ENCODE measurements at regions not wholly inside any gene's neighbourhood (a gene's known extent, or its start where the extent isn't known, plus 50 kb on each side); places are given as distances from the start of the nearest gene placed in this dataset.
"Not testable (repeated sequence)": the region's sequence is repeated elsewhere in the genome, so short reads cannot be mapped to it uniquely, and the experiment has no call there.

DNA sequence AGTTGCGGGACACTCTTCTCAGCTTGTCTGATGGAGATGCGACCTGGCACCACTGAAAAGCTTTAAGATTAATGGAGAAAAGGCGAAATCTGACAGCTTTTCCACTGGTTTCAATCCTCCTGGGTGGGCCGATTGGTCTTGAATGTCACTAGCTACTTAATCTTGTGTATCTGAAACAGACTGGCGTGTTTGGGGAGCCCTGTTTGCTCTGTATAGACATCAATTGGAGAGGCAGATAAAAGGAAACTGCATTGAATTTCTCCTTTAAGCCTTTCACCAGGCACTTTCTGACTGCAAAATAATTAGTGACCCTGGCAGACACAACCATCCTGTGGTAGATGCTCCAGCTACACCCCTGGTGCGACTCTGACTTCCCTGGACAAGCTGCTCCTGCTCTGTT is 224.2 kb downstream of the NDUFS4 start:
- H3K4me3 ChIP-seq (ENCODE audit: low read length in 3 of 3): no peak overlapping the region
- no peaks in the 10 kb centered on the region for H3K27me3 ChIP-seq (ENCODE audit: control insufficient read depth in 3 of 3, insufficient read depth in 3 of 3, low read length in 3 of 3)
- H3K36me3 ChIP-seq (ENCODE audit: control insufficient read depth in 3 of 3, insufficient read depth in 3 of 3, low read length in 3 of 3): no peaks in the 10 kb centered on the region
- H3K9me3 ChIP-seq (ENCODE audit: control insufficient read depth in 3 of 3, low read length in 3 of 3): peaks cover 0 to 3% (median 0%) of the 10 kb centered on the region in 3 donors
- H3K4me1 ChIP-seq (ENCODE audit: control insufficient read depth in 3 of 3, insufficient read depth in 3 of 3, low read length in 3 of 3): peaks cover 0 to 1% (median under 1%) of the 10 kb centered on the region in 3 donors
- no peak overlapping the region for H3K9ac ChIP-seq (ENCODE audit: low read depth in 1 of 3, low read length in 3 of 3)
- no peak overlapping the region for H3K27ac ChIP-seq (ENCODE audit: low read depth, low read length)

DNA sequence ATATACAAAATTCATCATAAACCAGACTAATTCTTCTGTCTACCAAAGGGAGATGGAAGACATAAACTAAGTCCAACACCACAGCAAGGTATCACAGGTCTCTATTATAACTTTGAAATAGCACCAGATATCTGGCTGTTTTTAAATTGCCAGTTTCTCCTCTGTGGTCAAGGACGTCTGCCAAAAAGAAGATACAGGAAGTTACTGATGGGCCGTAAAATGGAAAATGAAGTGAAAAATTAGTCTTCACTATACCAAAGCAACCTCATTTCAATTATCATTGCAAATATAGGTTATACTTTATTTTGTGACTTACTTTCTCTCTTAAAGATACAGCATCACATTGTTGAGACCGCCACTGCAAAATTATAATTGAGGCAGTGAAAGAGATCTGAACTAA is 225.5 kb downstream of the NDUFS4 start:
- H3K9ac ChIP-seq (ENCODE audit: low read depth in 1 of 3, low read length in 3 of 3): no peak overlapping the region
- peaks cover 0 to 3% (median 0%) of the 10 kb centered on the region in 3 donors for H3K9me3 ChIP-seq (ENCODE audit: control insufficient read depth in 3 of 3, low read length in 3 of 3)
- no peak overlapping the region for H3K4me3 ChIP-seq (ENCODE audit: low read length in 3 of 3)
- H3K36me3 ChIP-seq (ENCODE audit: control insufficient read depth in 3 of 3, insufficient read depth in 3 of 3, low read length in 3 of 3): no peaks in the 10 kb centered on the region
- no peaks in the 10 kb centered on the region for H3K4me1 ChIP-seq (ENCODE audit: control insufficient read depth in 3 of 3, insufficient read depth in 3 of 3, low read length in 3 of 3)
- no peaks in the 10 kb centered on the region for H3K27me3 ChIP-seq (ENCODE audit: control insufficient read depth in 3 of 3, insufficient read depth in 3 of 3, low read length in 3 of 3)
- H3K27ac ChIP-seq (ENCODE audit: low read depth, low read length): no peak overlapping the region

DNA sequence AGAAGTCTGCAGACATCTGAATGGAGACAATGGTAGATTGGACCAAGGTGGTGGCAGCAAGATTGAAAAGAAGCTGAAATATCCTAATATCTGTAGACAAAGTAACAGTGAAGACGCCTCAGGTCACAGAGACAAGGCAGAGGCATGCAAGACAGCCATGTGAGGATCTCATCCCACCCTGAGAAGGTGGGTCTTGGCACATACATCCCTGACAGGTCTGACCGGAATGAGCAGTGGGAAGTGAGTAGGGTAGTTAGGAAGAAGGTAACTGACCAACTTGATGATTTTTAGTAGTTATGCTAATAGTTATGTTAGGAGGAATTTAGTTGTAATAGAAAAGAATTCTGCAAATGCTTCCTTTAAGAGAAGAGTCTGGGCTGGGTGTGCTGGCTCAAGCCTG is 229.6 kb downstream of the NDUFS4 start:
- H3K27me3 ChIP-seq (ENCODE audit: control insufficient read depth in 3 of 3, insufficient read depth in 3 of 3, low read length in 3 of 3): no peaks in the 10 kb centered on the region
- H3K4me1 ChIP-seq (ENCODE audit: control insufficient read depth in 3 of 3, insufficient read depth in 3 of 3, low read length in 3 of 3): no peaks in the 10 kb centered on the region
- H3K9me3 ChIP-seq (ENCODE audit: control insufficient read depth in 3 of 3, low read length in 3 of 3): peaks cover 0 to 3% (median 0%) of the 10 kb centered on the region in 3 donors
- no peak overlapping the region for H3K9ac ChIP-seq (ENCODE audit: low read depth in 1 of 3, low read length in 3 of 3)
- H3K36me3 ChIP-seq (ENCODE audit: control insufficient read depth in 3 of 3, insufficient read depth in 3 of 3, low read length in 3 of 3): no peaks in the 10 kb centered on the region
- H3K4me3 ChIP-seq (ENCODE audit: low read length in 3 of 3): no peak overlapping the region
- no peak overlapping the region for H3K27ac ChIP-seq (ENCODE audit: low read depth, low read length)

DNA sequence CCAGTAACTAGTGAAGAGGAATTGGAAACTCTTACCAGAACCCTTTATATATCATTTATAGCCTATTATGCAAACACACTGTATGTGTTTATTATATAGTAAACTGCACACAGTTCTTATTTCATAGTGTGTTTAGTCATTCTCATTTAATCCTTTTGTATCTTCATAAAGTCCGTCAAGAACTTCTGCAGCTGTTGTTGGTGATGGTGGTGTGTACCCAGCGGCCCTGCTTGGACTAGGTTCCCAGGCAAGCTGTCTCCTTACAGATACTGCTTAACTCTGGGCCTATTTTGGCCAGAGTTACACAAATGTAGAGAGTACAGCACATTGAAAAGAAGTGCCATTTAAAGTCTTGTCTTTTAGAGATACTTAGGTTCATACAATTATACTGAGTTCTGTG is 231.9 kb downstream of the NDUFS4 start:
- H3K4me1 ChIP-seq (ENCODE audit: control insufficient read depth in 3 of 3, insufficient read depth in 3 of 3, low read length in 3 of 3): no peaks in the 10 kb centered on the region

DNA sequence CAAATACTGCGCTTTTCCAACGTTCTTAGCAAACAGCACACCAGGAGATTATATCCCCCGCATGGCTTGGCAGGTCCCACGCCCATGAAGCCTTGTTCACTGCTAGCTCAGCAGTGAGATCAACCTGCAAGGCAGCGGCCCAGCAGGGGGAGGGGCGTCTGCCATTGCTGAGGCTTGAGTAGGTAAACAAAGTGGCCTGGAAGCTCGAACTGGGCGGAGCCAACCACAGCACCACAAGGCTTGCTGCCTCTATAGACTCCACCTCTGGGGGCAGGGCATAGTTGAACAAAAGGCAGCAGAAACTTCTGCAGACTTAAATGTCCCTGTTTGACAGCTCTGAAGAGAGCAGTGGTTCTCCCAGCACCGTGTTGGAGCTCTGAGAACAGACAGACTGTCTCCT is 239.2 kb downstream of the NDUFS4 start:
- H3K27me3 ChIP-seq (ENCODE audit: control insufficient read depth in 3 of 3, insufficient read depth in 3 of 3, low read length in 3 of 3); H3K36me3 ChIP-seq (ENCODE audit: control insufficient read depth in 3 of 3, insufficient read depth in 3 of 3, low read length in 3 of 3); H3K9ac ChIP-seq (ENCODE audit: low read depth in 1 of 3, low read length in 3 of 3); H3K27ac ChIP-seq (ENCODE audit: low read depth, low read length); H3K4me1 ChIP-seq (ENCODE audit: control insufficient read depth in 3 of 3, insufficient read depth in 3 of 3, low read length in 3 of 3); H3K4me3 ChIP-seq (ENCODE audit: low read length in 3 of 3); H3K9me3 ChIP-seq (ENCODE audit: control insufficient read depth in 3 of 3, low read length in 3 of 3): not testable (repeated sequence)

More for the DNA sequence above, 231.9 kb downstream of the NDUFS4 start:
- Histone ChIP-seq H3K27ac (ENCODE audit: low read depth, low read length) (no peak overlapping the region), H3K9ac (ENCODE audit: low read depth in 1 of 3, low read length in 3 of 3) (no peak overlapping the region), H3K27me3 (ENCODE audit: control insufficient read depth in 3 of 3, insufficient read depth in 3 of 3, low read length in 3 of 3) (no peaks in the 10 kb centered on the region), H3K36me3 (ENCODE audit: control insufficient read depth in 3 of 3, insufficient read depth in 3 of 3, low read length in 3 of 3) (no peaks in the 10 kb centered on the region), H3K9me3 (ENCODE audit: control insufficient read depth in 3 of 3, low read length in 3 of 3) (peaks cover 0 to 3% (median 0%) of the 10 kb centered on the region in 3 donors), H3K4me3 (ENCODE audit: low read length in 3 of 3) (no peak overlapping the region)

DNA sequence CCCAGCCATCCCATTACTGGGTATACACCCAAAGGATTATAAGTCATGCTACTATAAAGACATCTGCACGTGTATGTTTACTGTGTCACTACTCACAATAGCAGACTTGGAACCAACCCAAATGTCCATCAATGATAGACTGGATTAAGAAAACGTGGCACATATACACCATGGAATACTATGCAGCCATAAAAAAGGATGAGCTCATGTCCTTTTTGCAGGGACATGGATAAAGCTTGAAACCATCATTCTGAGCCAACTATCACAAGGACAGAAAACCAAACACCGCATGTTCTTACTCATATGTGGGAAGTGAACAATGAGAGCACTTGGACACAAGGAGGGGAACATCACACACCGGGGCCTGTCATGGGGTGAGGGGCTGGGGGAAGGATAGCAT is 248.0 kb downstream of the NDUFS4 start:
- not testable (repeated sequence) for H3K9me3 ChIP-seq (ENCODE audit: control insufficient read depth in 3 of 3, low read length in 3 of 3); H3K27ac ChIP-seq (ENCODE audit: low read depth, low read length); H3K4me3 ChIP-seq (ENCODE audit: low read length in 3 of 3); H3K27me3 ChIP-seq (ENCODE audit: control insufficient read depth in 3 of 3, insufficient read depth in 3 of 3, low read length in 3 of 3); H3K4me1 ChIP-seq (ENCODE audit: control insufficient read depth in 3 of 3, insufficient read depth in 3 of 3, low read length in 3 of 3); H3K36me3 ChIP-seq (ENCODE audit: control insufficient read depth in 3 of 3, insufficient read depth in 3 of 3, low read length in 3 of 3); H3K9ac ChIP-seq (ENCODE audit: low read depth in 1 of 3, low read length in 3 of 3)

DNA sequence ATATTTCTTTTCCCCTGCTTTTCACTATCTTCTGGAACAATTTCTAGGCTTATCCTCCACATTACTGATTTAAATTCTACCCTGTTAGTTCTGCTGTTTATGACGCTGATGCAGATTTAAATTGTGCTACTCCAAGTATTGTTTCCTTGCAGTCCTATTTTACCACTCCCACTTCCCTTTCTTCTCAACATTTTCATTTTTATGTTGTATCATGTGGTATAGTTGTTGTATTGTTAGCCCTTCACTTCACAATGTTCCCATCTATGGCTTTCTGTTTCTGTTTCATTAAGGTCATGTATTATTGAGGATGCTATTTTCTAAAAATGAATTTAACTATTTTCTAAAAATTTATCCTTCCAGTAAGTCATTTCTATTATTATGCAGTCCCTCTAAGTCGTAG is 254.4 kb downstream of the NDUFS4 start:
- Histone ChIP-seq H3K27me3 (ENCODE audit: control insufficient read depth in 3 of 3, insufficient read depth in 3 of 3, low read length in 3 of 3) (no peaks in the 10 kb centered on the region), H3K27ac (ENCODE audit: low read depth, low read length) (no peak overlapping the region), H3K4me1 (ENCODE audit: control insufficient read depth in 3 of 3, insufficient read depth in 3 of 3, low read length in 3 of 3) (no peaks in the 10 kb centered on the region), H3K9me3 (ENCODE audit: control insufficient read depth in 3 of 3, low read length in 3 of 3) (no peaks in the 10 kb centered on the region), H3K36me3 (ENCODE audit: control insufficient read depth in 3 of 3, insufficient read depth in 3 of 3, low read length in 3 of 3) (no peaks in the 10 kb centered on the region), H3K9ac (ENCODE audit: low read depth in 1 of 3, low read length in 3 of 3) (no peak overlapping the region), H3K4me3 (ENCODE audit: low read length in 3 of 3) (no peak overlapping the region)

DNA sequence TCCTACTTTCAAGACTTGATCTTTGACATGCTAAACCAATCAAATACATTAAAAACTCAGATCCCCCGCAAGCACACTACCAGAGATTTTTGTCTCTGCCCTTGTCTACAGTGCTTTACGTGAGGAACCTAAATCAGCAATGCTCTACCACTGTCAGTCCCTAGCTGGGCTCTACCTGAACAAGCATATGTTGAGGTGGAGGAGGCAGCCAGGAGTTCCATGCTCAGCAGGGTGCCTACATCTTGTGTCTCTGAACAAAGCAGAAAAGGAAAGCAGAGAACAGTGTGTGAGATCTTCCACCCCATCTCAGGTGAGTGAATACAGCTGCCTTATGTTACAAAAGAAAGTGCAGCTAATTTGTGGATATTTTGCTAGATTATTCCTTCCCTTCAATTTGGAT is 255.0 kb downstream of the NDUFS4 start:
- H3K27ac ChIP-seq (ENCODE audit: low read depth, low read length): no peak overlapping the region
- H3K9ac ChIP-seq (ENCODE audit: low read depth in 1 of 3, low read length in 3 of 3): no peak overlapping the region
- no peaks in the 10 kb centered on the region for H3K36me3 ChIP-seq (ENCODE audit: control insufficient read depth in 3 of 3, insufficient read depth in 3 of 3, low read length in 3 of 3)
- no peak overlapping the region for H3K4me3 ChIP-seq (ENCODE audit: low read length in 3 of 3)
- H3K9me3 ChIP-seq (ENCODE audit: control insufficient read depth in 3 of 3, low read length in 3 of 3): no peaks in the 10 kb centered on the region
- H3K27me3 ChIP-seq (ENCODE audit: control insufficient read depth in 3 of 3, insufficient read depth in 3 of 3, low read length in 3 of 3): no peaks in the 10 kb centered on the region
- H3K4me1 ChIP-seq (ENCODE audit: control insufficient read depth in 3 of 3, insufficient read depth in 3 of 3, low read length in 3 of 3): no peaks in the 10 kb centered on the region

DNA sequence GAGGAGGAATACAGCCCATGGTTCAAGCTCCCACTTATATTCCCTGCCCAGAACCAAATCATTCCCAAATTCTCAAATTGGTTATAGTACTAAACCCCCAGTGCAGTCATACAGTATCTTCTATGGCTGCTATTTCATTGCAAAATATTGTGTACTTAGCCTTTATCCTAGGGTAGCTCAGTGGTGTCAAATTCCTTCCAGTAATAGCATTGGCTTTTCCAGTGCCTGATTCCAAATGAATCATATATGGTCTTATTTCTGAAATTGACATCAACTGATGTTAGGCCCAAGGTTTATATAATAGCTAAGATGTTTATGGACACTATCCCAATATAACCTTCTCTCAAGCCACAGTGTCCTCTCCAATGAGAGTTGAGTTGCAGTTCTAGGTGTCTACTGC is 256.7 kb downstream of the NDUFS4 start:
- no peak overlapping the region for H3K27ac ChIP-seq (ENCODE audit: low read depth, low read length)
- no peaks in the 10 kb centered on the region for H3K27me3 ChIP-seq (ENCODE audit: control insufficient read depth in 3 of 3, insufficient read depth in 3 of 3, low read length in 3 of 3)
- H3K9me3 ChIP-seq (ENCODE audit: control insufficient read depth in 3 of 3, low read length in 3 of 3): no peaks in the 10 kb centered on the region
- no peak overlapping the region for H3K4me3 ChIP-seq (ENCODE audit: low read length in 3 of 3)
- no peaks in the 10 kb centered on the region for H3K4me1 ChIP-seq (ENCODE audit: control insufficient read depth in 3 of 3, insufficient read depth in 3 of 3, low read length in 3 of 3)
- H3K9ac ChIP-seq (ENCODE audit: low read depth in 1 of 3, low read length in 3 of 3): no peak overlapping the region
- no peaks in the 10 kb centered on the region for H3K36me3 ChIP-seq (ENCODE audit: control insufficient read depth in 3 of 3, insufficient read depth in 3 of 3, low read length in 3 of 3)

DNA sequence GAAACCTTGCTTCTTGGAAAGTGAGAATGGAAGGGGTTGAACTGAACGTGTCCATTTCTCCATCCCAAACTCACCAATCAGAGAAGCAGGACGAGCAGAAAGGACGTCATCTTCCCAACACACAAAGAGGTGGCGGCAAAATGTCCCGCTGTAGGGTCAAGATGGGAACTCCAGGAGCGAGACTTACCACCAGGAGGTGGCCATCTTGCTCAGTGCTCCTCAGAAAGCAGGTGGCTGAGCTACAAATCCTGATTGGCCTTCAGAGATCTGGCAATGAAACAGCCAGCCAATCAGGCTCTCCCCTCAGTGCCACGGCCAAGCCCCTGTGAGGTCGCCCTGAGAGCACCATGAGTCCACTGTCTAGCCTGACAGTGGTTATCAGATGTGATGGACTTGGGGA is 259.0 kb downstream of the NDUFS4 start:
- H3K9me3 ChIP-seq (ENCODE audit: control insufficient read depth in 3 of 3, low read length in 3 of 3): no peaks in the 10 kb centered on the region
- no peak overlapping the region for H3K4me3 ChIP-seq (ENCODE audit: low read length in 3 of 3)
- no peaks in the 10 kb centered on the region for H3K4me1 ChIP-seq (ENCODE audit: control insufficient read depth in 3 of 3, insufficient read depth in 3 of 3, low read length in 3 of 3)
- no peaks in the 10 kb centered on the region for H3K27me3 ChIP-seq (ENCODE audit: control insufficient read depth in 3 of 3, insufficient read depth in 3 of 3, low read length in 3 of 3)
- H3K36me3 ChIP-seq (ENCODE audit: control insufficient read depth in 3 of 3, insufficient read depth in 3 of 3, low read length in 3 of 3): no peaks in the 10 kb centered on the region
- H3K9ac ChIP-seq (ENCODE audit: low read depth in 1 of 3, low read length in 3 of 3): no peak overlapping the region
- no peak overlapping the region for H3K27ac ChIP-seq (ENCODE audit: low read depth, low read length)

All from skeletal muscle tissue (tissue), 3 donors.